HepG2 (cell line): ENCODE measurements at regions not wholly inside any gene's neighbourhood (a gene's known extent, or its start where the extent isn't known, plus 50 kb on each side); places are given as distances from the start of the nearest gene placed in this dataset.

ENCODE experiments used
- ATAC-seq: fragments of 200-7000 bp; cut with Tn5 transposase; 3 replicates; pipeline ENCODE4 v1.9.1; 2020; ENCODE audit warnings: mild to moderate bottlenecking, moderate library complexity
- BruUV-seq: library from RNA; stranded (reverse); fragments of 400-500 nt; replicated peaks from 2 replicates; lab custom pipeline; 2021; lab: Mats Ljungman, UMichigan
- CTCF ChIA-PET: fragments of 300-600 bp; formaldehyde crosslinking; extraction: SDS; loops from one replicate; lab custom pipeline; 2021; ENCODE audit warnings: low total read pairs, inconsistent platforms, low intra/inter-chr PET ratio; lab: Yijun Ruan, JAX
- POLR2A ChIA-PET: fragments of 350-600 bp; sonication (Branson Sonifier 250); formaldehyde crosslinking; loops from one replicate; lab custom pipeline; 2020; ENCODE audit warnings: antibody characterized with exemption, inconsistent platforms; lab: Yijun Ruan, JAX
- DNase-seq: peaks from one replicate; pipeline ENCODE4 v3.0.0-alpha.2; 2015; ENCODE audit warnings: low spot score
- FAIRE-seq: peaks from 3 replicates; lab custom pipeline; 2011; peaks lifted over from hg19 to GRCh38; lab: Jason Lieb, UNC
- H2AFZ ChIP-seq: one replicate; pipeline ENCODE4 v1.6.1; 2011; ENCODE audit warnings: low read length, inconsistent platforms
- H3K27ac ChIP-seq: fragments of 300-600 bp; 3 replicates; pipeline ENCODE4 v1.8.0; 2011; ENCODE audit warnings: mixed run types, mild to moderate bottlenecking, mixed read lengths, low read length, inconsistent platforms; ENCODE audit not compliant: insufficient read depth; ENCODE audit errors: extremely low read length
- H3K27me3 ChIP-seq, 2 experiments: fragments of 200-600 bp in 1 of 2; 2 replicates in 1 of 2; 3 replicates in 1 of 2; pipeline versions ENCODE4 v1.6.0 to v1.8.0; 2011; ENCODE audit warnings: low read length in 2 of 2, mild to moderate bottlenecking in 2 of 2, moderate library complexity in 2 of 2, inconsistent platforms in 1 of 2; ENCODE audit not compliant: insufficient read depth in 2 of 2, control insufficient read depth in 1 of 2
- H3K36me3 ChIP-seq, 2 experiments: fragments of 200-600 bp in 1 of 2; replicated peaks in 1 of 2; 2 replicates in 1 of 2; 3 replicates in 1 of 2; pipeline versions ENCODE4 v1.5.1 to v1.8.0; 2011; ENCODE audit warnings: low read length in 2 of 2, inconsistent platforms in 1 of 2; ENCODE audit not compliant: insufficient read depth in 2 of 2, control insufficient read depth in 1 of 2
- H3K4me1 ChIP-seq: 2 replicates; pipeline ENCODE4 v1.5.1; 2012; ENCODE audit warnings: low read length, inconsistent platforms; ENCODE audit not compliant: insufficient read depth
- H3K4me2 ChIP-seq: 2 replicates; pipeline ENCODE4 v1.6.0; 2011; ENCODE audit warnings: low read depth, low read length, inconsistent platforms
- H3K4me3 ChIP-seq, 3 experiments: fragments of 200-600 bp in 1 of 3; sonication (generic), shearing (Covaris generic) in 1 of 3; replicated peaks in 1 of 3; 2 replicates each; pipeline ENCODE4 v1.5.1; 2011 to 2016; ENCODE audit warnings: low read length in 3 of 3, inconsistent platforms in 2 of 3, low read depth in 2 of 3, mild to moderate bottlenecking in 2 of 3, control low read depth in 1 of 3, mixed read lengths in 1 of 3; ENCODE audit not compliant: insufficient read depth in 1 of 3
- H3K79me2 ChIP-seq: one replicate; pipeline ENCODE4 v1.6.1; 2011; ENCODE audit warnings: low read length, inconsistent platforms; ENCODE audit not compliant: insufficient read depth
- H3K9ac ChIP-seq: 2 replicates; pipeline ENCODE4 v1.6.0; 2011; ENCODE audit warnings: mild to moderate bottlenecking, low read depth, low read length, inconsistent platforms; ENCODE audit not compliant: insufficient read depth
- H3K9me3 ChIP-seq: 2 replicates; pipeline ENCODE4 v1.5.1; 2012; ENCODE audit warnings: mild to moderate bottlenecking, low read length
- H4K20me1 ChIP-seq: 2 replicates; pipeline ENCODE4 v1.6.0; 2011; ENCODE audit warnings: inconsistent platforms, mild to moderate bottlenecking, low read length, moderate library complexity; ENCODE audit not compliant: insufficient read depth
- ARID2 ChIP-seq: sonication (generic); formaldehyde crosslinking; IDR thresholded peaks from 2 replicates; pipeline ENCODE4 v1.8.1; 2022; ENCODE audit warnings: mild to moderate bottlenecking, missing genetic modification reagents, borderline replicate concordance
- GLMP ChIP-seq: sonication (generic); formaldehyde crosslinking; IDR thresholded peaks from 2 replicates; pipeline ENCODE4 v1.9.0; 2021; ENCODE audit warnings: missing genetic modification reagents, mild to moderate bottlenecking, borderline replicate concordance
- HMG20A ChIP-seq: IDR thresholded peaks from 2 replicates; pipeline ENCODE4 v1.6.1; 2016; ENCODE audit warnings: borderline replicate concordance
- HNF1B ChIP-seq: sonication (generic); formaldehyde crosslinking; IDR thresholded peaks from 2 replicates; pipeline ENCODE4 v1.5.1; 2020; ENCODE audit warnings: mild to moderate bottlenecking, moderate library complexity, missing genetic modification reagents
- MTA3 ChIP-seq: sonication (generic); formaldehyde crosslinking; IDR thresholded peaks from 2 replicates; pipeline ENCODE4 v1.4.0; 2020; ENCODE audit warnings: missing genetic modification reagents
- NKX3-1 ChIP-seq: sonication (generic); formaldehyde crosslinking; IDR thresholded peaks from 2 replicates; pipeline ENCODE4 v1.5.0; 2020; ENCODE audit warnings: missing genetic modification reagents
- ZBTB38 ChIP-seq: sonication (generic); formaldehyde crosslinking; IDR thresholded peaks from 2 replicates; pipeline ENCODE4 v1.5.1; 2020; ENCODE audit warnings: mild to moderate bottlenecking, missing genetic modification reagents
- ZNF503 ChIP-seq: sonication (generic); formaldehyde crosslinking; IDR thresholded peaks from 2 replicates; pipeline ENCODE4 v1.4.0; 2020; ENCODE audit warnings: missing genetic modification reagents
- ZNF770 ChIP-seq: sonication (generic); formaldehyde crosslinking; IDR thresholded peaks from 2 replicates; pipeline ENCODE4 v1.5.0; 2020; ENCODE audit warnings: mild to moderate bottlenecking, missing genetic modification reagents
- WGBS: methylation state at CpG from one replicate; pipeline ENCODE4 v1.1.6; 2017; ENCODE audit warnings: low lambda C conversion rate; 5-methylcytosine and 5-hydroxymethylcytosine counted together
- in situ Hi-C: cut with HindIII; loops from 2 replicates; pipeline ENCODE4 v1.10.0; 2017; ENCODE audit warnings: low pct_unique_long_range_greater_than_20kb; ENCODE audit not compliant: extremely low pct_ligation_motif_present
- intact Hi-C: fragments of 100-400 bp; cut with micrococcal nuclease; formaldehyde crosslinking; loops from one replicate; pipeline ENCODE4 v1.10.0; 2022; ENCODE audit not compliant: unreplicated experiment

GRCh38 chr3:144655423-144655822 lies 683.8 kb downstream of the DIPK2A start:
- POLR2A ChIA-PET = no interaction called here
- no peak overlapping the region for H2AFZ ChIP-seq
- in situ Hi-C loops = no loop called here
- no peak overlapping the region for H3K4me2 ChIP-seq
- no peaks in the 10 kb centered on the region for H4K20me1 ChIP-seq
- TF ChIP-seq NKX3-1 (no peak), HNF1B (CRISPR knock-in tag) (no peak), HMG20A (CRISPR knock-in tag) (no peak), GLMP (CRISPR knock-in tag) (no peak), ZNF503 (no peak), ZNF770 (no peak), MTA3 (CRISPR knock-in tag) (no peak), ZBTB38 (CRISPR knock-in tag) (no peak), ARID2 (CRISPR knock-in tag) (no peak)
- no peaks in the 10 kb centered on the region for H3K79me2 ChIP-seq
- H3K4me1 ChIP-seq = no peaks in the 10 kb centered on the region
- no peak overlapping the region for H3K9ac ChIP-seq
- CTCF ChIA-PET = no interaction called here
- no TSS peak for BruUV-seq
- intact Hi-C loops = no loop called here
- ATAC-seq (no peak), FAIRE-seq (no peak), DNase-seq (no peak)
- no peaks in the 10 kb centered on the region for H3K9me3 ChIP-seq
- H3K27me3 ChIP-seq = no peaks in the 10 kb centered on the region
- no peaks in the 10 kb centered on the region for H3K36me3 ChIP-seq
- H3K27ac ChIP-seq = no peak overlapping the region
- H3K4me3 ChIP-seq = no peak overlapping the region
- WGBS = 2% methylated on average over 1 of the region's 1 CpG
